ENCODE measurements at regions not wholly inside any gene's neighbourhood (a gene's known extent, or its start where the extent isn't known, plus 50 kb on each side); places are given as distances from the start of the nearest gene placed in this dataset.

DNA sequence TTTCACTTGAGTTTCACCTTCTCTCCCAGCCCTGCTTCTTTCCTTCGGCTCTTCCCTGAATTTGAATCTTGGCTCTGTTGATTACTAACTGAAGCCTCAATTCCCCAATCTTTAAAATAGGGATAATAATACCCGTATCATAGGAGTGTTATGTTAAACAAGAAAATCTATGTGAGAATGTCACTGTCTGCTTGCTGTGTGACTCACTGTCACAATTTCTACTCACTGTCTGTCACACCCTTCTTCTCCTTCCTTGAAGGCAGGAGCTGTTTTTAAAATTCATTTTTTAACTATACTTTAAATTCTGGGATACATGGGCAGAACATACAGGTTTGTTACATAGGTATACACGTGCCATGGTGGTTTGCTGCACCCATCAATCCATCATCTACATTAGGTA is 141.6 kb upstream of the CXCR4 start:
- DNase-seq, result no peak

DNA sequence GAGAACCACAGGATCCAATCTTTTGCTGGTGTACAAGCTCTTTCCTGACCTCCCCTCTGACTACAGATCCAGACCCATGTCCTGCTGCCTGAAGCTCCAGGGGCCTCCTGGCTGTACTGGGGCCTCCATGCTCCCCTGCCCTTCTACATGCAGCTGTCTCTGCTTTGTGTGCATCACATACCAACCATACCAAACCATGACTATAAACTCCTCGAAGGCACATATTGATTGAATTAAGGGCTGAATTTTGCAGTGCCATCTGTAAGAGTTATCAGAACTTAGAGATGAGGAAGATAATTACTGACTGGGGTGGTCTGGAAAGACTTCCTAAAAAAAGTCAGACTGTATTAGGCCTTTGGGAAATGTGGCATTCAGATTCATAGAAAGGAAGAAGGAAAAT is 139.9 kb upstream of the CXCR4 start:
- no peak for DNase-seq

DNA sequence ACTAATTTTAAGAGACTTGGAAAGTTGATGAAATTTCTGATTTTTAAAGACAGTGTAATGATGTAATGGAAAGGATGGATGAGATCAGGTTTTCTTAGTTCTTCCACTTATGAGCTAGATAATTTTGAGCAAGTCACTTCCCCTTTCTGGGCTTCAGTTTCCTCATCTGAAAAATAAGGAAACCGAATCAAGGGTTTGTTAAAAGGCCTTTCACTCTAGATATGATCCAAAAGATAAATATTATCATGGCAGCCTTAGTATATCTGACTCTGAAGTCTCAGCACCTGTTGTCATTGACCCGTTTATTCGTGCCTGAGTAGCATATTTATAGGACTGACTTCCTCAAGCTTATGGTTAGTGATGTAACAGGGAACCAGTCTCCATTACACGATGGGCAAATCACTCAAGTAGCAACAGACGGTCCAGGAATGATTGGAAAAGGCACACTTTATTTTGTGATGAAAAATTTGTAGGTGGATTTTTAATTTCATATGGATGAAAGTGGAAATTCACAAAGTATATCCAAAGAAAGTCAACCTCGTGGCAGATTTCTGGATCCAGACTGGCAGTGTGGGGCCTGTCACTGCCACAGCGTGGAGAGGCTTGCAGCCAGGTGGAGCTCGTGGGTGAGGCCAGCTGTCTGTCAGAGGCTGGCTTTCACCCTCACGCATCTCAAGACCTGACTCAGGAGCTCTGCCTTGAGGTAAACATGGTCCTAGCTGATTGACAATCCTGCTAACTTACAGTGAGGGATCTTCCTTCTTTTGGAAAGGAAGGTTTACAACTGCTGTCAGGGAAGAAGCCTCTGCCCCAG is 137.9 kb upstream of the CXCR4 start:
- DNase-seq, result no peak

DNA sequence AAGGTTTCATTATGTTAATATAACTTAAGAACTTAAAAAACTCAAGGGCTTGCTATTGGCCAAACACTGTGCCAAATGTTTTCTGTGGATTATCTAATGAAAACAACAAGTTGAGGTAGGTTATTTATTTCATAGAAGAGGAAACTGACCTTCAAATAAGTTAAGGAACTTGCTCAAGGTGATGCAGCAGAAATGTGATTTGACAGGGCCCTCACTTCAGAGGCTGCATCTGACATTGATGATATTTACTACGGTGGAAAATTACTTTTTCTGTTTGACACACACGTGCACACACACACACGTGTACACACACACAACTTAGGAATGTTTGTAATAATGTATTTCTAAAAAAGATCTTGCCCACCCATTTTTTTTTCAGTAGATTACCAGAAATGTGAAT is 137.2 kb upstream of the CXCR4 start:
- no peak for DNase-seq

DNA sequence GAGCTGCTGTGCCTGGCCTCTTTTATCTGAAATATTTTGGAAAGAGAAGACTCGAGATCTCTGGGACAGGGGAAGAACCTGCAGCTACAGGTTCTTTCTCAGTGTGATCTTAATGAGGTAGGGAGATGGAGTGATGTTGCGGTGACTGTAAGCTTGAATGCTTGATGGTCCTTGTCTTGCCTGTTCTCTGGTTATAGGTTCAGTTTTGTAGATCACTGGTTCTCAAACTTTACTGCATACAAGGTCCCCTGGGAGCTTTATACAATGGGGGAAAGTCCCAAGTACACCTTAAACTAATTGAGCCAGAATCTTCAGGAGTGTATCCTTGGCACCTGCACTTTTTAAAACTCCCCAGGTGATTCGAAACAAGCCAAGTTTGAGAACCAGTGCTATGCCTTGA is 136.7 kb upstream of the CXCR4 start:
- no peak for DNase-seq

DNA sequence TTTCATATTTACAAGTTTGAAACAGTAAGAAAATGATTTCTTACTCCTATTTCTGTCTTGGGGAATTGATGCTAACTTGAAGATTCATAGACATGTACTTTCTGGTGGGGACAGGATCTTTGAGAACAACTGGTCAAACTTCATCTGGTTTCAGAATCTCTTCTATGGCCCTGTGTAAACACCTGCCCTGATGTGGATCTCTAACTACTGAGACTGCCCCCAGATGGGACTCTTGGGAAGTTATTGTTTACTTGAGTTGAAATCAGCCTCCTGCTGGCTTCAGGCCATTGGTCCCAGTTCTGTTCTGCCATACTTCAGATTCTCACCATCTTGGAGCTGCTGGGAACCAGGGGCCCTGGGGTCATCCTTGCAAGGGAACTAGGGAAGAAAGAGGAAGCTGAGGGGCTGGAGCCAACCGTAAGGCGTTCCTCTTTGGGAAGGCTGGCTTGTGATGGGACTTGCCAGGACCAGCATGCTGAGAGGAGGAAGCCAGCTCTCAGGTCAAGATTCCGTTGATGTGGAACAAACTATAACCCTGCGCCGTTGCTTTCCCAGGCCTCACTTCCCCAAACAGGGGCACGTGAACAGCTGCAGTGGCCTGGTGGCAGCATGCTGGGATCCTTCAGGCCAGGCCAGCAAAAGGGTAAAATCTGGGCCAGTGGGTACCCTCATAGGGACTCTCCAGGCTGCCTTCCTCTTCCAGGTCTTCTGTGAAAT is 135.5 kb upstream of the CXCR4 start:
- no peak for DNase-seq

DNA sequence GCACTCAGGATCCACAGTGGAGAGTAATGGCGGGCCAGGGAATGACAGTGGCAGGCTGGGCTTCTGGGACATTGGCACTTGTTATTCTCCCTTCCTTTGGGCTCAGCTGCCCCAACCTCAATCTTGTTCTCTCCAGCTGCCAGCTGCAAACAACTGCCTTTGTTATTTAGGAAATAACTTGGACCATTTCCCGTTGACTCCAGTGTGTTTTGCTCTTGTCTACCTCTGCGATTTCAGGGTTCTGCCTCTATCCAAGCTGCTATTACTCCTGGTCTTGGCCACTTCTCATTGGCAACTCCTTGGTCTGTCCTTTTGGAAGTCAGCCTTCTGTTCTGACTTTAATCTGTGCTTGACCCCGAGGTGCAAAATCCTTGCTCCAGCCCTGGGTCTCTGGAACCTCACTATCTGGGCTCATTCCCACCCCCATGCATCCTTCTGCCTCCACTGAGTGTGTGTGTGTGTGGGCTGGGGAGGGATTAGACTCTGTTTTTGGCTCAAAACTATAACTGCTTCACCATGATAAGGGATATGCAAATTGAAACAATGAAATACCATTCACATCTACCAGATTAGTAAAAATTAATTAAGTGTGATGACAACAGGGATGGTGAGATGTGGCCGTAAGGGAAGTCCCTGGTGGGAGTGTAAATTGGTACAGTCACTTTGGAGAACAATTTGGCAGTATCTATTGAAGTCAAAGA is 134.1 kb upstream of the CXCR4 start:
- DNase-seq, result no peak

DNA sequence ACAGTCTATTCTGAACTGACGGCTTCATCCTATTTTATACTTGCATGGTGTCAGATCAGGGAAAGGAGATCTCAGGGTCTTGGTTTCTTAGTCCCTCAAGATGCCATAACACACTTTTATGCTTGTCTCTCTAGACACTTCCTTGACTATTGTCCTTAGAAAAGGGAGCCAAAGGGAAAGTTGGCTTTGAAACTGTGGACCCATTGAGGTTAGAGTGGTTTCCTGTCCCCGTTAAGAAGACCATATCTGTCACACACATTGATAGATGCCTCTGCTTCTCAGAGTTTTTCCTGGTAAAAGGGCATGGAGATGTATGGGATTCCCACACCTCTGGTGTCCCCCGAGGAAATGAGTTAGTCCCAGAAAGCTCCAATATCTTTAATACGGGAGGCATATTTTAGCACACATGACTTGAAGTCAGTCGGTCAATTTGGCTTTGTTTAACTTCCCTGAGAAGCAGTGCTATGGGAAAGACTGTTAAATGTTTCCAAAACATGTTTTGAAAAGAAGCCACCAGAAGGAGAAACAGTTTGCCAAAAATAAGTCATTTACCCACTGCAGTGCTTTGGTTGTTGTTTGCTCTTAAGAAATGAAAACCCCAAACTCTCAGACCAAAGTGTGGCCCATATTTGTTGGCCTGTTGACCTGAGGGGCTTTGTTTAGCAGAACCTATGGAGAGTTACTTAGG is 133.4 kb upstream of the CXCR4 start:
- no peak for DNase-seq

DNA sequence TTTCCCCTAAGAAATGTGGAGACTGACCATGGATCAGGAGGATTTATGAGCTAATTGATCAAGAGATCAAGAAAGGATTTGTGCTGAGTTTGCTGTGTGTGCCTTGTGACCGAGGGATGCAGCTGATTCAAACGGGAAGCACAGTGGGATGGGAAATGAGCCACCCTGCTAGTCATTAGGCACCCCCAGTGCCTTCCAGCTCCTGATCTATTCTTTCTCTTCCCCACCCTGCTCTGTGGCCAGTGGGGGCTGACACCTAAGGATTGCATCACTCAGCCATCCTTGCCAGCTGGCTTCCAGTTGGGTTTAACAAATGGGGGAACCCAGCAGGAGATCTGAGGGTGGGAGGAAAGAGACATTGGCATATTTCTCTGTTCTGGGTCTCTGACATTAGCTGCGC is 132.2 kb upstream of the CXCR4 start:
- DNase-seq, result no peak

DNA sequence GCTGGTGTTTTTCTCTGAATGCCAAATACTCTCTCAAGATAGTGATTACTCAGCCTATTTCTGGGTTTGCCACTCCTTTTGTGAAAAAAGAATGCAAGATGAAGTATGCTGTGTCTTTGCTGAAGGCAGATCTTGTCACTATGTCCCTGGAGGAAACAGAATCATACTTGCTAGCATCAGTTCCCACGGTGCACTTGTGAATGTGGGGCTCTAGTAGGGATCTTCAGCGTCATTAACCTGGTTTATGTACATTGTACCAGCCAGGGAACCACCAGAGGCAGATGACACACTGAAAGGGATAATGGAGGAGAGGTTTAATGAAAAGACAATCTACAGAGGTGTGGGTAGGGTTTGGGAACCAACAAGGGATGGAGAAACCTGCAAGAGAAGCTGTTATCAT is 131.0 kb upstream of the CXCR4 start:
- no peak for DNase-seq

DNA sequence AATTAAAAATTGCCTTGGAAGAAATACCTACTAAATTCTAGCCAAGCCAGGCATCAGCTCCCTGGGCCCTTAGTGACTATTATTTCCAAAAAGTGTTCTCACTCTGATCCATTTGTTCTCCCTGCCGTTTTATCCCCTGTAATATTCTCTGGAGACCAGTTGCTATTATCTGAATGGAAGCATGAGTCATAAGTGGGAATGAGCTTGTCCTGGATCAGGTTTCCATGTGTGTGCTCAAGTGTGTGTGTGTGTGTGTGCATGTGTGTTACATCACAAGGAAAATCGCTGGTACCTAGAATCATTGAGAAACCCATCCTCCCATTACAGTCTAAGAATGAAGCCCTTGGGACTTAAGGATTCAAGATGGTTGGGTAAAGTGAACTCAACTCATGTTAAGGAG is 130.3 kb upstream of the CXCR4 start:
- DNase-seq, result no peak

DNA sequence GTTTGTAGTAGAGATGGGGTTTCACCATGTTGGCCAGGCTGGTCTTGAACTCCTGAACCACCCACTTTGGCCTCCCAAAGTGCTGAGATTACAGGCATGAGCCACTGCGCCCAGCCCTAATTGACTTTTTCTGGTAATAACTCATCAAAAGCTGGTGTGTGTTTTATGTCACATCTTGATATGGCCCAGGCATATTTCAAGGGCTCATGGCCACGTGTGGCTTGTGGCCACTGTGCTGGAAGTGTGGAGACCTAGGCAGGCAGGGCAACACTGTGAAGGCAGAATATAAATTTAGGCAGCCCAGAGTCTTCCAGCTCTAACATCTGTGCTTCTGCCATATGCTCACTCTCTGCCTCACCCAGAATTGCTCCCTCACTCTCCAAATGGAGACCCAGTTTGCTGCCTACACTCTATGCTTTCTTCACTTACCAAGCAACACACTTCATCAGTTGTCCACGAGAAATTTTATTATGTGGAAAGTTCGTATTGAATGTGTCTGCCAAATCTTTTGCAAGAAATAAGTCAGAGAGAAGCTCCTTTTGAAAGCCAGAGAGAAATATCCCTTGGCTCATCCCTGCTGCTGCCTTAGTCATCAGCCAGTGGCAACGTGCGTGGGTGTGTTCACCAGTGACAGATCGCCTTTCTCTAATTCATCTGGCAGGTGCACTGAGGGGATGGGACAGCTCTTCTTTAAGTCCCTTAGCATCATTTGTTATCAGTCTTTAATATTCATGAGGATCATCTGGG is 129.4 kb upstream of the CXCR4 start:
- DNase-seq, result no peak

DNA sequence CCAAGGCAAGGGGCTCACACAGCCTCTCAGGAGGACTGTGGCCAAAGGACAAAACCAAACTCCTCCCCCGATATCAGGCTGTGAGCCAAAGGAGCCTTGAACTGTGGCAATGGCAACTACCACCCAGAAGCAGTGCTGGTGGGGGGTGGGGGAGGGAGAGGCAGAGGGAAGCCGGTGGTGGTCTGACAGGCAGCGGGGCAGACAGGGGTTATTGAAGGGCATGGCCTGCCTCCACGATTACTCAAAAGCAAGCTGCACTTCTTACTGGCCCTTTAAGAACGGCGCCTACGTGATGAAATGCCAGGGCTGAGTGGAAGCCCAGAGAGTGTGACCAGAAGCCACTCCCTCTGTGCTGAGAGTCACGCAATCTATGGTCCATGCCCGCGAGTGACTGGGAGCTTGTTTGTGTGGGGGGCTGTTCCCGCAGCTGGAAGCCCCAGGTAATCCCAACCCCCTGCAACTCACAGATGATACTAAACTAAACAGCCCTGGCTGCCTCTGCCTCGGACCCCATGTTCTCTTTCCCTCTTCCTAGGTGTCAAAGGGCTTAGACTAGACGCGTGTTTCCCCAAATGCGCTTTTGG is 128.2 kb upstream of the CXCR4 start:
- DNase-seq, result no peak

DNA sequence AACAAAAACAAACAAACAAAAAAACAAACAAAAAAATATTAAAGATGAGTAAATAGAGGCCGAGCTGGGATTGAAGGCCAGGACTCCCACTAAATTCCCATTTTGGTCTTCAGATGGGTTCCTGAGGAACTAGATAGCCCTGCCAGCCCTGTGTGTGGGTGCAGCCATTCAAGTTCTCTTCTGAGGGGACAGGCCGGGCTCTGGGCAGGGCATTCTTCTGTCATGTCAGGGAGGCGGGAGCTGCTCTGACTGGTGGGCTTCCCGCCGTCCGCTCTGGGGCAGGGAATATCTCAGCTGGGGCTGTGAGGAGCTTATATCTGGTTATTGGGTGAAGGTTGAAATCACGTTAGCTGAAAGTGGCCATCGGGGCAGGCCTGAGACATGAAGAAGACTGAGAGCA is 127.3 kb upstream of the CXCR4 start:
- no peak for DNase-seq

DNA sequence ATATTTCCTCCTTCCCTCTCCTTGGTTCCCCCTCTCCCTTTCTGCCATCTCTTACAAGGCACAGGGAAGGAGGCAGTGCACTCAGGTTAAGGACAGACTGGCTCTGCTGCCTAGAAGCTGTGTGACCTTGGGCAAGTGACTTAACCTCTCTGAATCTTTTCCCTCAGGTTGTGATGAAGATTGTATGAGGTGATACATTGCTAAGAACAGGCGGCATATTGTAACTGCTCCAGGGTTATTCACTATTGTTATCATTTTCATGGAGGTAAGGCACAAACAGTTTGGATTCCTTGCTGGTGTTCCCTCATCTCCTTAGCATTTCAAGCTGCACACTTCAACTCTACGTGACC is 126.6 kb upstream of the CXCR4 start:
- no peak for DNase-seq

DNA sequence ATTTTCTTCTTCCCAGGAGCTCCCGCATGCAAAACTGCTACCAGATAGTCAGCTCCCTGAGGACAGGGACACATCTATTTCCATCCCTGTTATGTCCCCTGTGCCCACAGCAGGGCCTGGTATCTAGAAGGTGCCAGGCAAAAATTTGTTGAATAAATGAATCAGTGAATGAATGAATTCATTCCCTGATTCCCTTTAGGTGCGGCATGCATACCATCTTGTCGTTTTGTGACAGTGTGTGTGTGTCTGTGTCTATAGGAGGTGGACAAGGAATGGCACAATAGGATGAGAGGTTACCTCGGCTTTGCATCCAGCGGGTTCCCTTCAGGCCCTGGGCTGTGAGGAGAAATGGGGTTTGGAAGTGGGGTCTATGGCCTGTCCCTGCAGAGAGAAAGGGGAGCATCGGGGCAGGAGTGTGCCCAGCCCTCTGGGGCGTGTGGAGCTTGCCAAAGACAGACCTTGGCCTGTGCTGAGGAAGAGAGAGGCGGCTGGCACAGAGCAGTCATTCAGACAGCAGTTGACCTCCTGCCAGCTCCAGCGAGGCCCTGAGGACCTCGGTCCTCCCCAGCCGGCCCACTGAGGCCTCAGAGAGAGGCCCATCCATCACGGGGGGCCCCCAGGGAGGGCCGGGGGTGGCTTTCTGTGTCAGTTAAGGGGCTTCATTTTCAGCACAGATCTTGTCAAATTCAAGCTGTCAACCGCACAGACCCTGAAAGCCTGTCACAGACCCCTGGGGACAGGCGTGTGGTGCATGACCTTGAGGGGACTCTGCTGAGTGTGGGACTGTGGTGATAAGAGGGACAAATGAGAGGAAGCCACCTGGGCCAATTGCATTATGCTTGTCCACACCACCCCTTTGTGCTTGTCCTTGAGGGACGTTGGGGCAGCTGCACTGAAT is 125.9 kb upstream of the CXCR4 start:
- no peak for DNase-seq

DNA sequence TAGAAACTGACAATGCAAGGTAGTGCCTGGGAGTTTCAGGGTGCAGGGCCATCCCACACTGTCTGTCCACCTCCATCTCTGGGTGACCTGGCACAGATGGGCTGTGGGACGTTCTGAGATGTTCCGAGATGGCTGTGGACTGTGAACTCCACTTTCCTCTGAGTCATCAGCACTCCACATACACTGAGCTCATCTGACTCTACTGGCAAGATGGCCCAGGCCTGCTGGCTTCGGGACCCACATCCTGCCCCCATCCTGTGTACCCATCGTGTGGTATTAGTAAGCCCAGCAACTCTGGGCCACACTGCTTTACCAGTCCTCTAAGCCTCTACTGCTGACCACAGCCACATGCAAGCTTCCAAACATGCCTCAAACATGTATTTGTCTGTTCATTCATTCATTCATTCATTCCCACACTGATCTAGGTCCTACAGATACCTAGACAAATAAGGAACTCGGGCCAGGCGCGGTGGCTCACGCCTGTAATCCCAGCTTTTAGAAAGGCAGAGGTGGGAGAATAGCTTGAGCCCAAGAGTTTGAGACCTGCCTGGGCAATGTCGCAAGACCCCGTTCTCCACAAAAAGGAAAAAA is 124.8 kb upstream of the CXCR4 start:
- DNase-seq, result peak in 2 of 4 experiments; percentile 12 to 27

DNA sequence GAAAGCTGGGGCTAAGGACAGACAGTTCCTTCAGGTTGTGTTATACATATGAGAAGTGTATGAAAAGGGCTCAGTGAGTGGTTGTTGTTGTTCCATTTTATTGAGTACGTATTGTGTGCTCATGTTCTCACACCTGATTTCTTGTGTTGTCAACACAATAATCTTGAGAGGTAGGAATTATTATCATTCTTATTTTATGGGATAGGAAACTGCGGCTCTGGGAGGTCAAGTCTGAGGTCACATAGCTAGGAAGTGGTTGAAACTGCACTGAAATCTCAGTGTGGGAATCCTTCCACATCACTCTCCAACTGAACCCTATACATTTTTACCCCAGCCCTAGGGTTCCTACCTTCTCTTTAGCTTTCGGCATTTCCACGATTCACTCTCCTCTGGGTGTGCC is 124.2 kb upstream of the CXCR4 start:
- no peak for DNase-seq

DNA sequence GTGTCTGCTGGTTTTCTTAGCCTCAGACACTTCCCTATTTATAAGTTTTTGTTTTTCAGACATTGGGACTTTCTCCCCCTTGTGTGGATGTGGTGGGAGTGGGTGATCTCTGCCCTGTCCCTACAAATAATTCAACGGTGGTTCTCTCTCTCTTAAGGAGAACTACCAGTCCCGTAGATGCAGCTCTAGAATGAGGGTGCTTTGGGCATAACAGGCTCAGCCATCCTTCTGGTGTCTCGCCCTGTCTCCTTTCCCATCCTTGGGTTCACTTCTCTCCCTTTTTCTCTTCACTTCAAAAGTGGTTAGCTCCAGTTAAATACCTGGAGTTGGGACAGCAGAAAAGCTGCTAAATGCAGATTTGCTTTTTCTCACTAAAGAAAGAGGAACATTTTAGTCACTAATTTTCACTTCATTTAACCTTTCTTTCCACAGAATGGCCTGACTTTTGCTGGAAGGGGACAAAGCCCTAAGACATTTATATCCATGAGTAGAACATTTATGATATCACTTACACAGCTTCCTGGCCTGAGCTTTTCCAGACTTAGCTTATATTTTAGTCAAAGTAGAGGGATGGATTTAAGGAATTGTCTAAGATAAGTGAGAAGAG is 121.2 kb upstream of the CXCR4 start:
- DNase-seq, result no peak

DNA sequence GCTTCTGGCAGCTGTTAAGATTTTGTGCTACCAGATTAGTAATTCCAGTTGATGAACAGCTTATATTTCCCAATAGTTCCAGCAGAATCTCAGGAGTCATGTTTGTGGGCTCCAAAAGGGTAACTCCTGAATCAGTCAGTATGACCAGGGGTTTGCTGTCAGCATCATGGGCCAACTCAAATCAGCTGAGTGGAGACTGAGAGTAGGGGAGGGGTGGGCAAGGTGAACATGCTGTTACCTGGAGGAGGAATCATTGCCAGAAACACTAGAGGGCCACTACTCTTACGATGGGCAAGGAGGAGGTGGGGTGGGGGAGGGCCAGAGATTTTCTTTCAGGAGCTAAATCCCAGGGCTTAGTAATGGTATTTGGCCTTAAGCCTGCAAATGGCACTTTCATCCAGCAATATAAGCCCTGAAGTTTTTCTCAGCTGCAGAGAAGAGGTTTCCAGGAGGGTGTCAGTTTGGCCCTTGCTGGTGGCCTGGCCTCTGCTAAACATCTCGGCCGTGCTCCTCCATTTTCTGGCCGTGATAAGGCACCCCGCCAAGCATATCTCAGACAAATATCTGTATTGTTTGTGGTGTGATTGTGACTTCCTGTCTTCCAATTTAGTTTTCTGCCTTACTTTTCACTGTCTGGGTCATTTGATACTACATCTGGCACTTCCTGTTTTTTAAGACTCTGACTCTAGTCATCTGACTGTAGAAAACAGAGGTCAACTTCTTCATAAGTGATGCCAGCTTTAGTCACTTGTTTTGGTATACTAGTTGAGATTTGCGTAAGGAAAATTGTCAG is 120.5 kb upstream of the CXCR4 start:
- DNase-seq, result no peak
